ENCODE measurements at regions not wholly inside any gene's neighbourhood (a gene's known extent, or its start where the extent isn't known, plus 50 kb on each side); places are given as distances from the start of the nearest gene placed in this dataset.
"Not testable (repeated sequence)": the region's sequence is repeated elsewhere in the genome, so short reads cannot be mapped to it uniquely, and the experiment has no call there.

- Histone ChIP-seq H3K4me3 (ENCODE audit: low read depth, low read length) (no peak overlapping the region), H3K27me3 (ENCODE audit: control insufficient read depth, insufficient read depth, low read length) (no peaks in the 10 kb centered on the region), H3K9me3 (ENCODE audit: control insufficient read depth, insufficient read depth, low read length) (peaks cover 6% of the 10 kb centered on the region; the same call in 1 of the 2 replicates), H3K27ac (ENCODE audit: low read depth, low read length) (no peak overlapping the region)
- POLR2A ChIA-PET = no interaction called here
- CTCF ChIA-PET = no interaction called here
- peak; percentile 3 for DNase-seq (ENCODE audit: low read depth, low spot score)
- no peak for TF ChIP-seq CTCF (IDR thresholded peaks at IDR 0.05; ENCODE audit: low read depth, low read length)
Measured at GRCh38 chr6:106858653-106859092, 115.9 kb downstream of the CD24 start.

- CTCF ChIA-PET = no interaction called here
- no peak overlapping the region for H3K4me3 ChIP-seq (ENCODE audit: low read depth, low read length)
- peaks cover 3% of the 10 kb centered on the region; the same call in 1 of the 2 replicates for H3K9me3 ChIP-seq (ENCODE audit: control insufficient read depth, insufficient read depth, low read length)
- no peak for DNase-seq (ENCODE audit: low read depth, low spot score)
- no peak for TF ChIP-seq CTCF (IDR thresholded peaks at IDR 0.05; ENCODE audit: low read depth, low read length)
- POLR2A ChIA-PET = no interaction called here
- H3K27me3 ChIP-seq (ENCODE audit: control insufficient read depth, insufficient read depth, low read length) = no peaks in the 10 kb centered on the region
- peak overlapping the region; percentile 21 for H3K27ac ChIP-seq (ENCODE audit: low read depth, low read length)
Measured at GRCh38 chr6:106857771-106858652, 116.5 kb downstream of the CD24 start.

DNA sequence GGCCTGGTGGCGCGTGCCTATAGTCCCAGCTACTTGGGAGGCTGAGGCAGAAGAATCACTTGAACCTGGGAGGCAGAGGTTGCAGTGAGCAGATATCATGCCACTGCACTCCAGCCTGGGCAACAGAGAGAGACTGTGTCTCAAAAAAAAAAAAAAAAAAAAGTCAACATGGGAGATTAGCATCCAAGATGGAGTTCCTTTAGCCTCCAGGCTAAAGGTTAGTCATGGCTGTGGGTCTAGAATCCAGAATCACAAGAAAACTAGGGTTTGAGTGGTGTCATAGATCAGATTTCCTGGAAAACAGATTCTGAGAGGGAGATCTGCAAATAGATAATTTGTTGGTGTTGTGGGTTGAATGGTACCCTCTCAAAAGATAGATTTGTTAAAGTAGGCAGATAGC lies 117.2 kb downstream of the CD24 start:
- H3K4me3 ChIP-seq (ENCODE audit: low read depth, low read length); POLR2A ChIA-PET; CTCF ChIA-PET; H3K9me3 ChIP-seq (ENCODE audit: control insufficient read depth, insufficient read depth, low read length); DNase-seq (ENCODE audit: low read depth, low spot score); H3K27me3 ChIP-seq (ENCODE audit: control insufficient read depth, insufficient read depth, low read length); H3K27ac ChIP-seq (ENCODE audit: low read depth, low read length): not testable (repeated sequence)

- no peak for DNase-seq (ENCODE audit: low read depth, low spot score)
- TF ChIP-seq CTCF (IDR thresholded peaks at IDR 0.05; ENCODE audit: low read depth, low read length) = no peak
- no peak overlapping the region for H3K27ac ChIP-seq (ENCODE audit: low read depth, low read length)
- no peaks in the 10 kb centered on the region; the same call in 1 of the 2 replicates for H3K9me3 ChIP-seq (ENCODE audit: control insufficient read depth, insufficient read depth, low read length)
- no peak overlapping the region for H3K4me3 ChIP-seq (ENCODE audit: low read depth, low read length)
- ChIA-PET CTCF (no interaction called here), POLR2A (no interaction called here)
- no peaks in the 10 kb centered on the region for H3K27me3 ChIP-seq (ENCODE audit: control insufficient read depth, insufficient read depth, low read length)
Measured at GRCh38 chr6:106856227-106856874, 118.2 kb downstream of the CD24 start.

GRCh38 chr6:106855117-106855516 lies 119.4 kb downstream of the CD24 start:
- H3K27me3 ChIP-seq (ENCODE audit: control insufficient read depth, insufficient read depth, low read length) = no peaks in the 10 kb centered on the region
- ChIA-PET POLR2A (no interaction called here), CTCF (no interaction called here)
- no peak for TF ChIP-seq CTCF (IDR thresholded peaks at IDR 0.05; ENCODE audit: low read depth, low read length)
- H3K9me3 ChIP-seq (ENCODE audit: control insufficient read depth, insufficient read depth, low read length) = no peaks in the 10 kb centered on the region
- DNase-seq (ENCODE audit: low read depth, low spot score) = no peak
- H3K27ac ChIP-seq (ENCODE audit: low read depth, low read length) = no peak overlapping the region
- no peak overlapping the region for H3K4me3 ChIP-seq (ENCODE audit: low read depth, low read length)
